A549 (cell line): ENCODE measurements at regions not wholly inside any gene's neighbourhood (a gene's known extent, or its start where the extent isn't known, plus 50 kb on each side); places are given as distances from the start of the nearest gene placed in this dataset.

Experiments used
- CEBPB ChIP-seq, 2 experiments: fragments of >200 bp in 1 of 2; sonication (Bioruptor Twin) in 1 of 2; formaldehyde crosslinking in 1 of 2; IDR thresholded peaks; 2 replicates each; pipeline ENCODE4 v1.6.1; 2012 to 2016
- CTCF ChIP-seq: fragments of >200 bp; sonication (Bioruptor Twin); formaldehyde crosslinking; IDR thresholded peaks from 3 replicates; pipeline ENCODE4 v1.5.1; 2016
- EP300 ChIP-seq, 2 experiments: fragments of >200 bp; sonication (Bioruptor Twin); formaldehyde crosslinking; IDR thresholded peaks; 2 replicates in 1 of 2; 3 replicates in 1 of 2; pipeline ENCODE4 v1.6.1; 2016 to 2017
- KDM1A ChIP-seq: fragments of 200-600 bp; sonication (generic); IDR thresholded peaks from 2 replicates; pipeline ENCODE4 v1.6.1; 2016; ENCODE audit warnings: low read depth, mild to moderate bottlenecking
- MAFK ChIP-seq: fragments of 450-650 bp; IDR thresholded peaks from 2 replicates; pipeline ENCODE4 v1.6.1; 2014; ENCODE audit not compliant: partially characterized antibody
- MAZ ChIP-seq: fragments of 150-350 bp; IDR thresholded peaks from 2 replicates; pipeline ENCODE4 v1.6.1; 2014; ENCODE audit warnings: antibody characterized with exemption, low read depth, low read length, borderline replicate concordance
- PBX3 ChIP-seq: IDR thresholded peaks from 2 replicates; pipeline ENCODE4 v1.6.1; 2012
- POLR2A ChIP-seq: IDR thresholded peaks from 2 replicates; pipeline ENCODE4 v1.6.1; 2012; ENCODE audit warnings: mild to moderate bottlenecking, low read length
- RFX5 ChIP-seq: fragments of 450-650 bp; IDR thresholded peaks from 2 replicates; pipeline ENCODE4 v1.7.1; 2014; ENCODE audit warnings: antibody characterized with exemption, mild to moderate bottlenecking, moderate library complexity
- SMC3 ChIP-seq: fragments of >200 bp; sonication (Bioruptor Twin); formaldehyde crosslinking; IDR thresholded peaks from 3 replicates; pipeline ENCODE4 v1.6.1; 2018; ENCODE audit warnings: inconsistent platforms
- TF ChIP-seq, protein P1 (sequence below): fragments of 450-650 bp; IDR thresholded peaks from 2 replicates; pipeline ENCODE4 v1.6.1; 2014; ENCODE audit warnings: antibody characterized with exemption
- TF ChIP-seq, protein P2 (sequence below): fragments of 200-600 bp; sonication (generic); IDR thresholded peaks from 2 replicates; pipeline ENCODE4 v1.6.1; 2016; ENCODE audit warnings: antibody characterized with exemption, mild to moderate bottlenecking, moderate library complexity
- TF ChIP-seq, protein P3 (sequence below): fragments of 150-350 bp; IDR thresholded peaks from 2 replicates; pipeline ENCODE4 v1.6.1; 2014; ENCODE audit warnings: low read depth, mild to moderate bottlenecking, low read length

GRCh38 chr15:70180186-70180875 lies 82.6 kb upstream of the TLE3 start:
- TF ChIP-seq, protein P1, sequence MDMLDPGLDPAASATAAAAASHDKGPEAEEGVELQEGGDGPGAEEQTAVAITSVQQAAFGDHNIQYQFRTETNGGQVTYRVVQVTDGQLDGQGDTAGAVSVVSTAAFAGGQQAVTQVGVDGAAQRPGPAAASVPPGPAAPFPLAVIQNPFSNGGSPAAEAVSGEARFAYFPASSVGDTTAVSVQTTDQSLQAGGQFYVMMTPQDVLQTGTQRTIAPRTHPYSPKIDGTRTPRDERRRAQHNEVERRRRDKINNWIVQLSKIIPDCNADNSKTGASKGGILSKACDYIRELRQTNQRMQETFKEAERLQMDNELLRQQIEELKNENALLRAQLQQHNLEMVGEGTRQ: no peak
- TF ChIP-seq CTCF (no peak), RFX5 (no peak), SMC3 (no peak), MAFK (no peak), EP300 (IDR thresholded peaks at IDR 0.05) (no peak), PBX3 (no peak), POLR2A (no peak), KDM1A (no peak), MAZ (no peak), CEBPB (IDR thresholded peaks at IDR 0.05) (no peak)
- TF ChIP-seq, protein P2, sequence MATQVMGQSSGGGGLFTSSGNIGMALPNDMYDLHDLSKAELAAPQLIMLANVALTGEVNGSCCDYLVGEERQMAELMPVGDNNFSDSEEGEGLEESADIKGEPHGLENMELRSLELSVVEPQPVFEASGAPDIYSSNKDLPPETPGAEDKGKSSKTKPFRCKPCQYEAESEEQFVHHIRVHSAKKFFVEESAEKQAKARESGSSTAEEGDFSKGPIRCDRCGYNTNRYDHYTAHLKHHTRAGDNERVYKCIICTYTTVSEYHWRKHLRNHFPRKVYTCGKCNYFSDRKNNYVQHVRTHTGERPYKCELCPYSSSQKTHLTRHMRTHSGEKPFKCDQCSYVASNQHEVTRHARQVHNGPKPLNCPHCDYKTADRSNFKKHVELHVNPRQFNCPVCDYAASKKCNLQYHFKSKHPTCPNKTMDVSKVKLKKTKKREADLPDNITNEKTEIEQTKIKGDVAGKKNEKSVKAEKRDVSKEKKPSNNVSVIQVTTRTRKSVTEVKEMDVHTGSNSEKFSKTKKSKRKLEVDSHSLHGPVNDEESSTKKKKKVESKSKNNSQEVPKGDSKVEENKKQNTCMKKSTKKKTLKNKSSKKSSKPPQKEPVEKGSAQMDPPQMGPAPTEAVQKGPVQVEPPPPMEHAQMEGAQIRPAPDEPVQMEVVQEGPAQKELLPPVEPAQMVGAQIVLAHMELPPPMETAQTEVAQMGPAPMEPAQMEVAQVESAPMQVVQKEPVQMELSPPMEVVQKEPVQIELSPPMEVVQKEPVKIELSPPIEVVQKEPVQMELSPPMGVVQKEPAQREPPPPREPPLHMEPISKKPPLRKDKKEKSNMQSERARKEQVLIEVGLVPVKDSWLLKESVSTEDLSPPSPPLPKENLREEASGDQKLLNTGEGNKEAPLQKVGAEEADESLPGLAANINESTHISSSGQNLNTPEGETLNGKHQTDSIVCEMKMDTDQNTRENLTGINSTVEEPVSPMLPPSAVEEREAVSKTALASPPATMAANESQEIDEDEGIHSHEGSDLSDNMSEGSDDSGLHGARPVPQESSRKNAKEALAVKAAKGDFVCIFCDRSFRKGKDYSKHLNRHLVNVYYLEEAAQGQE: no peak
- TF ChIP-seq, protein P3, sequence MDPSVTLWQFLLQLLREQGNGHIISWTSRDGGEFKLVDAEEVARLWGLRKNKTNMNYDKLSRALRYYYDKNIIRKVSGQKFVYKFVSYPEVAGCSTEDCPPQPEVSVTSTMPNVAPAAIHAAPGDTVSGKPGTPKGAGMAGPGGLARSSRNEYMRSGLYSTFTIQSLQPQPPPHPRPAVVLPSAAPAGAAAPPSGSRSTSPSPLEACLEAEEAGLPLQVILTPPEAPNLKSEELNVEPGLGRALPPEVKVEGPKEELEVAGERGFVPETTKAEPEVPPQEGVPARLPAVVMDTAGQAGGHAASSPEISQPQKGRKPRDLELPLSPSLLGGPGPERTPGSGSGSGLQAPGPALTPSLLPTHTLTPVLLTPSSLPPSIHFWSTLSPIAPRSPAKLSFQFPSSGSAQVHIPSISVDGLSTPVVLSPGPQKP: no peak
